Activated CD4-positive, alpha-beta T cell treated with anti-CD3 and anti-CD28 coated beads, Interleukin-2, amount 10 ng/mL, durations not matched to agents 24 days and 14 days (primary cell): ENCODE measurements at regions not wholly inside any gene's neighbourhood (a gene's known extent, or its start where the extent isn't known, plus 50 kb on each side); places are given as distances from the start of the nearest gene placed in this dataset.

Experiments
- DNase-seq: peaks from one replicate; pipeline ENCODE4 v3.0.0; 2022
- H3K27ac Mint-ChIP-seq: one replicate; pipeline ENCODE4 v1.8.0; 2022; ENCODE audit warnings: mild to moderate bottlenecking, mixed read lengths
- H3K27me3 Mint-ChIP-seq: one replicate; pipeline ENCODE4 v1.8.0; 2022; ENCODE audit warnings: mixed read lengths
- H3K36me3 Mint-ChIP-seq: one replicate; pipeline ENCODE4 v1.8.0; 2022; ENCODE audit warnings: low read depth, mild to moderate bottlenecking, mixed read lengths
- H3K4me1 Mint-ChIP-seq: one replicate; pipeline ENCODE4 v1.8.0; 2021; ENCODE audit warnings: mixed read lengths
- H3K4me3 Mint-ChIP-seq: one replicate; pipeline ENCODE4 v1.8.0; 2022; ENCODE audit warnings: mild to moderate bottlenecking, moderate library complexity, mixed read lengths
- H3K9me3 Mint-ChIP-seq: one replicate; pipeline ENCODE4 v1.8.0; 2021; ENCODE audit warnings: mixed read lengths
- intact Hi-C: fragments of 100-400 bp; cut with micrococcal nuclease; formaldehyde crosslinking; loops from one replicate; pipeline ENCODE4 v1.15.1; 2023

GRCh38 chr18:986051-986450 is 81.4 kb downstream of the ADCYAP1 start:
- Mint-ChIP-seq H3K4me3 (no peak overlapping the region), H3K36me3 (no peaks in the 10 kb centered on the region), H3K4me1 (no peaks in the 10 kb centered on the region), H3K9me3 (no peaks in the 10 kb centered on the region), H3K27me3 (no peaks in the 10 kb centered on the region), H3K27ac (no peak overlapping the region)
- no peak for DNase-seq
- intact Hi-C loops = no loop called here

DNA sequence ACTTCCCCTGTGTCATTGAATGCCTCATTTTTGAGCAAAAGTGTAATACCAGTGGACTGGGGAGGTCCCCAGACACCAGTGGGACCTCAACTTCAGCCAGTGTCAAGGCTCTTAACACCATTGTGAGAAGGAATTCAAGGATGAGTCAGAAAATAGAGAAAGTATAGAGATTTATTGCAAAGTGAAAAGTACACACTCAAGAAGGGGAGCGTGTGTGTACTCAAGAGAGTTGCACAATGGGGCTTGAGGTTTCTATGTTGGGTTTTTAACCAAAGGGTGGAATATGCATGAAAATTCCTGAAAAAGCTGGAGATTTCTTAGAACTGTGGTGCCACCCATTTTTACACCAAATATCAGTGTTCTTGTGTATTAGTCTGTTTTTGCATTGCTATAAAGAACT is 81.9 kb downstream of the ADCYAP1 start:
- intact Hi-C loops = no loop called here
- H3K27me3 Mint-ChIP-seq = no peaks in the 10 kb centered on the region
- no peaks in the 10 kb centered on the region for H3K9me3 Mint-ChIP-seq
- no peaks in the 10 kb centered on the region for H3K4me1 Mint-ChIP-seq
- no peak for DNase-seq
- no peak overlapping the region for H3K4me3 Mint-ChIP-seq
- H3K36me3 Mint-ChIP-seq = no peaks in the 10 kb centered on the region
- no peak overlapping the region for H3K27ac Mint-ChIP-seq

- no peaks in the 10 kb centered on the region for H3K36me3 Mint-ChIP-seq
- H3K4me1 Mint-ChIP-seq = no peaks in the 10 kb centered on the region
- H3K4me3 Mint-ChIP-seq = no peak overlapping the region
- no peak overlapping the region for H3K27ac Mint-ChIP-seq
- DNase-seq = no peak
- intact Hi-C loops = no loop called here
- no peaks in the 10 kb centered on the region for H3K9me3 Mint-ChIP-seq
- H3K27me3 Mint-ChIP-seq = no peaks in the 10 kb centered on the region
These were observed 82.9 kb downstream of the ADCYAP1 start for GRCh38 chr18:987325-988186.

GRCh38 chr18:989425-989824 is 84.8 kb downstream of the ADCYAP1 start:
- H3K27me3 Mint-ChIP-seq = no peaks in the 10 kb centered on the region
- no peak for DNase-seq
- no peak overlapping the region for H3K4me3 Mint-ChIP-seq
- H3K4me1 Mint-ChIP-seq = no peaks in the 10 kb centered on the region
- no peaks in the 10 kb centered on the region for H3K36me3 Mint-ChIP-seq
- H3K9me3 Mint-ChIP-seq = peaks cover 6% of the 10 kb centered on the region
- intact Hi-C loops = no loop called here
- no peak overlapping the region for H3K27ac Mint-ChIP-seq

DNA sequence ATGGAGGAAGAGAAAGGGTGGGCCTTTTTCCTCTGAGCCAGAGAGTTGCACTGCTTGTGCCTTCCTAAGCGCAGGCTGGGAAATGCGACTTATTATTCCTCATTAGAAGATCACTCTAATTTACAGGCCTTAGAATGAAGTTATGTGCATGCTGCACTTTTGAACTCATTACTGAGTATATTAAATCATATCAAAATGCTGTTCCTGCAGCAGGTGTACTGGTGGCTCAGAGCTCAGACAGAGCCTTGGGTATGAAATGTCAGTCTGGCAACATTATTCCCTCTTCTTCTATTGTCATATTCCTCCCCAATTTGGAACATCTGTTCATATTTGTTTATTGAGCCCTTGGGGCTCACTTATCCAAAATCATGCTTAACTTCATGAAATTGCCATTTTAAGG is 85.5 kb downstream of the ADCYAP1 start:
- Mint-ChIP-seq H3K4me3 (no peak overlapping the region), H3K36me3 (no peaks in the 10 kb centered on the region), H3K27ac (no peak overlapping the region), H3K27me3 (no peaks in the 10 kb centered on the region), H3K9me3 (peaks cover 9% of the 10 kb centered on the region), H3K4me1 (no peaks in the 10 kb centered on the region)
- DNase-seq = no peak
- intact Hi-C loops = no loop called here

GRCh38 chr18:991441-991840 is 86.8 kb downstream of the ADCYAP1 start:
- no peak overlapping the region for H3K27ac Mint-ChIP-seq
- no peaks in the 10 kb centered on the region for H3K4me1 Mint-ChIP-seq
- intact Hi-C loops = no loop called here
- no peak overlapping the region for H3K4me3 Mint-ChIP-seq
- DNase-seq = no peak
- no peaks in the 10 kb centered on the region for H3K36me3 Mint-ChIP-seq
- H3K27me3 Mint-ChIP-seq = no peaks in the 10 kb centered on the region
- H3K9me3 Mint-ChIP-seq = peaks cover 9% of the 10 kb centered on the region

GRCh38 chr18:993560-993959 is 88.9 kb downstream of the ADCYAP1 start:
- no peak overlapping the region for H3K4me3 Mint-ChIP-seq
- H3K27me3 Mint-ChIP-seq = no peaks in the 10 kb centered on the region
- intact Hi-C loops = no loop called here
- H3K27ac Mint-ChIP-seq = no peak overlapping the region
- H3K9me3 Mint-ChIP-seq = peaks cover 9% of the 10 kb centered on the region
- H3K36me3 Mint-ChIP-seq = no peaks in the 10 kb centered on the region
- H3K4me1 Mint-ChIP-seq = no peaks in the 10 kb centered on the region
- DNase-seq = no peak

- intact Hi-C loops = no loop called here
- no peaks in the 10 kb centered on the region for H3K4me1 Mint-ChIP-seq
- DNase-seq = no peak
- no peak overlapping the region for H3K27ac Mint-ChIP-seq
- H3K27me3 Mint-ChIP-seq = no peaks in the 10 kb centered on the region
- no peaks in the 10 kb centered on the region for H3K36me3 Mint-ChIP-seq
- no peak overlapping the region for H3K4me3 Mint-ChIP-seq
- H3K9me3 Mint-ChIP-seq = peaks cover 9% of the 10 kb centered on the region
These were observed 91.0 kb downstream of the ADCYAP1 start for GRCh38 chr18:995629-996028.

- no peak overlapping the region for H3K27ac Mint-ChIP-seq
- H3K36me3 Mint-ChIP-seq = no peaks in the 10 kb centered on the region
- no peak for DNase-seq
- H3K27me3 Mint-ChIP-seq = no peaks in the 10 kb centered on the region
- peaks cover 9% of the 10 kb centered on the region for H3K9me3 Mint-ChIP-seq
- no peaks in the 10 kb centered on the region for H3K4me1 Mint-ChIP-seq
- intact Hi-C loops = no loop called here
- H3K4me3 Mint-ChIP-seq = no peak overlapping the region
These were observed 92.8 kb downstream of the ADCYAP1 start for GRCh38 chr18:997499-997898.

DNA sequence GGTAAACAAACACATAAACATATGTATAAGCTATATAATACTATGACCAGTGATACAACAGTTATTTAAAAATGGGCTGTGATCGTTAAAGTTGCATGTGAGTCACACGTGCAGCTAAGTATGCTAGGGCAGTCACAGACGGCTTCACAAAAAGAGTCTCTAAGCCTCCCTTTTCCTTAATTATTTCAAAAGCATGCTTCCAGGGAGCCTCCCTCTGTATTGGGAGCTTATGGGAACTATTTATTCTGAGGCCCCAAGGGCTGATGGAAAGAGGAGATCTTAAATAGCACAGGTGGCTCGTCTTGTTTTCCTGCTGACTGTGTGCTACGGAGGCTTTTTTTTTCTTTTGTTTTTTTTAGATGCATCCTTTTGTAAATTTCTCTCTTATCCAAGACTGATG is 94.3 kb downstream of the ADCYAP1 start:
- Mint-ChIP-seq H3K27me3 (no peaks in the 10 kb centered on the region), H3K27ac (no peak overlapping the region), H3K36me3 (no peaks in the 10 kb centered on the region), H3K4me1 (no peaks in the 10 kb centered on the region), H3K9me3 (peaks cover 8% of the 10 kb centered on the region), H3K4me3 (no peak overlapping the region)
- DNase-seq = no peak
- intact Hi-C loops = no loop called here

- Mint-ChIP-seq H3K4me3 (no peak overlapping the region), H3K4me1 (no peaks in the 10 kb centered on the region), H3K27ac (no peak overlapping the region), H3K27me3 (no peaks in the 10 kb centered on the region), H3K9me3 (peaks cover 3% of the 10 kb centered on the region), H3K36me3 (no peaks in the 10 kb centered on the region)
- intact Hi-C loops = no loop called here
- DNase-seq = no peak
These were observed 98.0 kb downstream of the ADCYAP1 start for GRCh38 chr18:1002653-1003178.

DNA sequence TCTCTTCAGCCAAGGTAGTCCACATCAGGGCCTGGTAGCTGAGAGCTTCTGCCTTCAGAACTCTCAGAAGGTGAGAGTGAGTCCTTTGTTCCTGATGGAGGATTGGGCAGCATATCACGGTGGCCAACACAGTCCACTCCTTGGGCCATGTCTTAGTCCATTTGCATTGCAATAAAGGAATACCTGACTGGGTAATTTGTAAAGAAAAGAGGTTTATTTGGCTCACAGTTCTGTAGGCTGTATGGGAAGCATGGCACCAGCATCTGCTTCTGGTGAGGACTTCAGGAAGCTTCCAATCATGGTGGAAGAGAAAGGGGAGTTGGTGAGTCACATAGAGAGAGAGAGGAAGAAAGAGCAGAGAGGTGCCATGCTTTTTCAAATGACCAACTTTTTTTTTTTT is 98.8 kb downstream of the ADCYAP1 start:
- Mint-ChIP-seq H3K27me3 (no peaks in the 10 kb centered on the region), H3K27ac (no peak overlapping the region), H3K9me3 (peaks cover 3% of the 10 kb centered on the region), H3K4me1 (no peaks in the 10 kb centered on the region), H3K36me3 (no peaks in the 10 kb centered on the region), H3K4me3 (no peak overlapping the region)
- DNase-seq = no peak
- intact Hi-C loops = no loop called here

- Mint-ChIP-seq H3K27ac (no peak overlapping the region), H3K36me3 (no peaks in the 10 kb centered on the region), H3K4me1 (no peaks in the 10 kb centered on the region), H3K4me3 (no peak overlapping the region), H3K27me3 (no peaks in the 10 kb centered on the region), H3K9me3 (peaks cover 3% of the 10 kb centered on the region)
- DNase-seq = no peak
- intact Hi-C loops = no loop called here
These were observed 101.6 kb downstream of the ADCYAP1 start for GRCh38 chr18:1006304-1006703.

GRCh38 chr18:1006965-1007364 is 102.3 kb downstream of the ADCYAP1 start:
- intact Hi-C loops = no loop called here
- Mint-ChIP-seq H3K36me3 (no peaks in the 10 kb centered on the region), H3K4me1 (no peaks in the 10 kb centered on the region), H3K4me3 (no peak overlapping the region), H3K27me3 (no peaks in the 10 kb centered on the region), H3K9me3 (peaks cover 3% of the 10 kb centered on the region), H3K27ac (no peak overlapping the region)
- no peak for DNase-seq

DNA sequence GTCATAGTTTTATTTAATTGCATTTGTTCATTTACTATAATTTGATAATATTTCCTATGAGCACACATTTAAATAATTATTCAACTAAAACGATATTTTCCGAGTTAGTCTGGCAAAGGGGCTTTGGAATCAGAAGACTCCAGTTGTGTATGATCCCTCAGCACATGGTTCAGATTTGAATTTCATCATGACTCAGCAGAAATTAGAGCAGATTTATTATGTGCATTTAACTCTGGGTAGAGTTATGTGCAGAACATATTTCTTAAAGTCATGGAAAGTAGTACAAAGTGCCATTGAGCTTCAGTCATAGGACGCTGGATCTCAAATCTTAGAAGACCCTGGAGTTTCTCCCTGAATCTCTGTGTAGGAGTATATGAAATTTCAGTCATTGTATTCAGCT is 106.7 kb downstream of the ADCYAP1 start:
- Mint-ChIP-seq H3K4me1 (no peaks in the 10 kb centered on the region), H3K36me3 (no peaks in the 10 kb centered on the region), H3K4me3 (no peak overlapping the region), H3K27me3 (no peaks in the 10 kb centered on the region), H3K27ac (no peak overlapping the region), H3K9me3 (no peaks in the 10 kb centered on the region)
- intact Hi-C loops = no loop called here
- DNase-seq = no peak
